HepG2 (cell line): ENCODE measurements at regions not wholly inside any gene's neighbourhood (a gene's known extent, or its start where the extent isn't known, plus 50 kb on each side); places are given as distances from the start of the nearest gene placed in this dataset.

Experiments used
- ATAC-seq: fragments of 200-7000 bp; cut with Tn5 transposase; 3 replicates; pipeline ENCODE4 v1.9.1; 2020; ENCODE audit warnings: mild to moderate bottlenecking, moderate library complexity
- BruUV-seq: library from RNA; stranded (reverse); fragments of 400-500 nt; replicated peaks from 2 replicates; lab custom pipeline; 2021; lab: Mats Ljungman, UMichigan
- CTCF ChIA-PET: fragments of 300-600 bp; formaldehyde crosslinking; extraction: SDS; loops from one replicate; lab custom pipeline; 2021; ENCODE audit warnings: low total read pairs, inconsistent platforms, low intra/inter-chr PET ratio; lab: Yijun Ruan, JAX
- POLR2A ChIA-PET: fragments of 350-600 bp; sonication (Branson Sonifier 250); formaldehyde crosslinking; loops from one replicate; lab custom pipeline; 2020; ENCODE audit warnings: antibody characterized with exemption, inconsistent platforms; lab: Yijun Ruan, JAX
- DNase-seq: peaks from one replicate; pipeline ENCODE4 v3.0.0-alpha.2; 2015; ENCODE audit warnings: low spot score
- FAIRE-seq: peaks from 3 replicates; lab custom pipeline; 2011; peaks lifted over from hg19 to GRCh38; lab: Jason Lieb, UNC
- H2AFZ ChIP-seq: one replicate; pipeline ENCODE4 v1.6.1; 2011; ENCODE audit warnings: low read length, inconsistent platforms
- H3K27ac ChIP-seq: fragments of 300-600 bp; 3 replicates; pipeline ENCODE4 v1.8.0; 2011; ENCODE audit warnings: mixed run types, mild to moderate bottlenecking, mixed read lengths, low read length, inconsistent platforms; ENCODE audit not compliant: insufficient read depth; ENCODE audit errors: extremely low read length
- H3K27me3 ChIP-seq, 2 experiments: fragments of 200-600 bp in 1 of 2; 2 replicates in 1 of 2; 3 replicates in 1 of 2; pipeline versions ENCODE4 v1.6.0 to v1.8.0; 2011; ENCODE audit warnings: low read length in 2 of 2, mild to moderate bottlenecking in 2 of 2, moderate library complexity in 2 of 2, inconsistent platforms in 1 of 2; ENCODE audit not compliant: insufficient read depth in 2 of 2, control insufficient read depth in 1 of 2
- H3K36me3 ChIP-seq, 2 experiments: fragments of 200-600 bp in 1 of 2; replicated peaks in 1 of 2; 2 replicates in 1 of 2; 3 replicates in 1 of 2; pipeline versions ENCODE4 v1.5.1 to v1.8.0; 2011; ENCODE audit warnings: low read length in 2 of 2, inconsistent platforms in 1 of 2; ENCODE audit not compliant: insufficient read depth in 2 of 2, control insufficient read depth in 1 of 2
- H3K4me1 ChIP-seq: 2 replicates; pipeline ENCODE4 v1.5.1; 2012; ENCODE audit warnings: low read length, inconsistent platforms; ENCODE audit not compliant: insufficient read depth
- H3K4me2 ChIP-seq: 2 replicates; pipeline ENCODE4 v1.6.0; 2011; ENCODE audit warnings: low read depth, low read length, inconsistent platforms
- H3K4me3 ChIP-seq, 3 experiments: fragments of 200-600 bp in 1 of 3; sonication (generic), shearing (Covaris generic) in 1 of 3; replicated peaks in 1 of 3; 2 replicates each; pipeline ENCODE4 v1.5.1; 2011 to 2016; ENCODE audit warnings: low read length in 3 of 3, inconsistent platforms in 2 of 3, low read depth in 2 of 3, mild to moderate bottlenecking in 2 of 3, control low read depth in 1 of 3, mixed read lengths in 1 of 3; ENCODE audit not compliant: insufficient read depth in 1 of 3
- H3K79me2 ChIP-seq: one replicate; pipeline ENCODE4 v1.6.1; 2011; ENCODE audit warnings: low read length, inconsistent platforms; ENCODE audit not compliant: insufficient read depth
- H3K9ac ChIP-seq: 2 replicates; pipeline ENCODE4 v1.6.0; 2011; ENCODE audit warnings: mild to moderate bottlenecking, low read depth, low read length, inconsistent platforms; ENCODE audit not compliant: insufficient read depth
- H3K9me3 ChIP-seq: 2 replicates; pipeline ENCODE4 v1.5.1; 2012; ENCODE audit warnings: mild to moderate bottlenecking, low read length
- H4K20me1 ChIP-seq: 2 replicates; pipeline ENCODE4 v1.6.0; 2011; ENCODE audit warnings: inconsistent platforms, mild to moderate bottlenecking, low read length, moderate library complexity; ENCODE audit not compliant: insufficient read depth
- ARHGAP35 ChIP-seq: sonication (generic); formaldehyde crosslinking; IDR thresholded peaks from 2 replicates; pipeline ENCODE4 v1.9.0; 2022; ENCODE audit warnings: mild to moderate bottlenecking, inconsistent platforms, moderate library complexity, missing genetic modification reagents, borderline replicate concordance
- ATM ChIP-seq: fragments of 450-650 bp; IDR thresholded peaks from 2 replicates; pipeline ENCODE4 v1.7.1; 2017; ENCODE audit warnings: mild to moderate bottlenecking, borderline replicate concordance
- FOSL1 ChIP-seq: sonication (generic); formaldehyde crosslinking; IDR thresholded peaks from 2 replicates; pipeline ENCODE4 v1.9.0; 2021; ENCODE audit warnings: missing genetic modification reagents, borderline replicate concordance
- HOMEZ ChIP-seq: IDR thresholded peaks from 2 replicates; pipeline ENCODE4 v1.6.1; 2016; ENCODE audit warnings: low read depth
- NFIC ChIP-seq: IDR thresholded peaks from 2 replicates; pipeline ENCODE4 v1.6.1; 2012; ENCODE audit warnings: mild to moderate bottlenecking, low read length, inconsistent platforms
- NONO ChIP-seq, 2 experiments: fragments of 450-650 bp in 1 of 2; sonication (generic) in 1 of 2; formaldehyde crosslinking in 1 of 2; IDR thresholded peaks in 1 of 2; conservative IDR thresholded peaks in 1 of 2; 2 replicates each; pipeline versions ENCODE4 v1.6.1 to v1.8.0; 2017 to 2022; ENCODE audit warnings: mild to moderate bottlenecking in 1 of 2, missing genetic modification reagents in 1 of 2, moderate library complexity in 1 of 2
- RARA ChIP-seq: IDR thresholded peaks from 2 replicates; pipeline ENCODE4 v1.6.1; 2016; ENCODE audit warnings: missing genetic modification reagents, missing compliant biosample characterization
- REST ChIP-seq, 2 experiments: IDR thresholded peaks; 2 replicates each; pipeline ENCODE4 v1.6.1; 2011 to 2012; ENCODE audit warnings: low read length in 2 of 2, borderline replicate concordance in 1 of 2, low read depth in 1 of 2, mild to moderate bottlenecking in 1 of 2, moderate library complexity in 1 of 2
- TCF12 ChIP-seq, 2 experiments: fragments of 450-650 bp in 1 of 2; sonication (generic) in 1 of 2; formaldehyde crosslinking in 1 of 2; IDR thresholded peaks; 2 replicates each; pipeline versions ENCODE4 v1.6.1 to v1.8.0; 2017 to 2022; ENCODE audit warnings: antibody characterized with exemption in 1 of 2, mild to moderate bottlenecking in 1 of 2, missing genetic modification reagents in 1 of 2, moderate library complexity in 1 of 2
- ZNF260 ChIP-seq: sonication (generic); formaldehyde crosslinking; IDR thresholded peaks from 2 replicates; pipeline ENCODE4 v1.4.0; 2020; ENCODE audit warnings: missing genetic modification reagents, low read depth, mild to moderate bottlenecking, borderline replicate concordance
- ZNF264 ChIP-seq: sonication (generic); formaldehyde crosslinking; IDR thresholded peaks from 2 replicates; pipeline ENCODE4 v1.4.0; 2020; ENCODE audit warnings: missing genetic modification reagents
- ZNF282 ChIP-seq: fragments of 450-650 bp; IDR thresholded peaks from 2 replicates; pipeline ENCODE4 v1.6.1; 2018; ENCODE audit not compliant: partially characterized antibody
- ZNF335 ChIP-seq: sonication (generic); formaldehyde crosslinking; IDR thresholded peaks from 2 replicates; pipeline ENCODE4 v1.4.0; 2020; ENCODE audit warnings: missing genetic modification reagents
- ZNF614 ChIP-seq: IDR thresholded peaks from 2 replicates; pipeline ENCODE4 v1.6.1; 2018; ENCODE audit warnings: missing biosample characterization, missing genetic modification reagents, inconsistent platforms, borderline replicate concordance
- WGBS: methylation state at CpG from one replicate; pipeline ENCODE4 v1.1.6; 2017; ENCODE audit warnings: low lambda C conversion rate; 5-methylcytosine and 5-hydroxymethylcytosine counted together
- in situ Hi-C: cut with HindIII; loops from 2 replicates; pipeline ENCODE4 v1.10.0; 2017; ENCODE audit warnings: low pct_unique_long_range_greater_than_20kb; ENCODE audit not compliant: extremely low pct_ligation_motif_present
- intact Hi-C: fragments of 100-400 bp; cut with micrococcal nuclease; formaldehyde crosslinking; loops from one replicate; pipeline ENCODE4 v1.10.0; 2022; ENCODE audit not compliant: unreplicated experiment

GRCh38 chr14:82379291-82379690, 845.6 kb upstream of the SEL1L start:
- WGBS: 5% methylated on average over 2 of the region's 2 CpGs
- Histone ChIP-seq H3K27ac (no peak overlapping the region), H3K9ac (no peak overlapping the region), H3K4me3 (no peak overlapping the region), H3K79me2 (no peaks in the 10 kb centered on the region), H3K36me3 (no peaks in the 10 kb centered on the region), H4K20me1 (no peaks in the 10 kb centered on the region), H3K4me1 (no peaks in the 10 kb centered on the region), H2AFZ (no peak overlapping the region), H3K4me2 (no peak overlapping the region), H3K9me3 (peaks cover 75% of the 10 kb centered on the region), H3K27me3 (no peaks in the 10 kb centered on the region)
- intact Hi-C loops: no loop called here
- ChIA-PET POLR2A (no interaction called here), CTCF (no interaction called here)
- no peak for DNase-seq
- BruUV-seq: no TSS peak
- no peak for FAIRE-seq
- TF ChIP-seq FOSL1 (no peak), REST (IDR thresholded peaks at IDR 0.05; ENCODE audit: borderline replicate concordance in 1 of 2, low read depth in 1 of 2, low read length in 2 of 2) (no peak), ZNF282 (no peak), NFIC (no peak), ZNF335 (CRISPR knock-in tag) (no peak), ARHGAP35 (no peak), ATM (no peak), NONO (IDR thresholded peaks at IDR 0.05) (no peak), NONO (CRISPR knock-in tag; conservative IDR thresholded peaks at IDR 0.05) (no peak), TCF12 (IDR thresholded peaks at IDR 0.05) (no peak), TCF12 (CRISPR knock-in tag; IDR thresholded peaks at IDR 0.05) (no peak), HOMEZ (CRISPR knock-in tag) (no peak), ZNF614 (CRISPR knock-in tag) (no peak), ZNF260 (CRISPR knock-in tag) (no peak), ZNF264 (CRISPR knock-in tag) (no peak), RARA (CRISPR knock-in tag) (no peak)
- no peak for ATAC-seq
- in situ Hi-C loops: no loop called here
